Gastroesophageal sphincter (tissue), 3 donors: ENCODE measurements at regions not wholly inside any gene's neighbourhood (a gene's known extent, or its start where the extent isn't known, plus 50 kb on each side); places are given as distances from the start of the nearest gene placed in this dataset.

Source experiments
- EP300 ChIP-seq: sonication (generic); formaldehyde crosslinking; IDR thresholded peaks from one replicate; pipeline ENCODE4 v1.6.1; 2017; ENCODE audit warnings: antibody characterized with exemption, mild to moderate bottlenecking
- POLR2AphosphoS5 ChIP-seq: sonication (generic); formaldehyde crosslinking; IDR thresholded peaks from one replicate; pipeline ENCODE4 v1.6.1; 2017; ENCODE audit warnings: antibody characterized with exemption
- TF ChIP-seq, protein P1 (sequence below), 4 experiments: fragments of 200-600 bp in 2 of 4; fragments of 450-650 bp in 2 of 4; sonication (generic) in 1 of 4; IDR thresholded peaks; one replicate each; pipeline ENCODE4 v1.5.1; 2017 to 2019; ENCODE audit warnings: antibody characterized with exemption in 4 of 4, mild to moderate bottlenecking in 2 of 4, moderate library complexity in 2 of 4

DNA sequence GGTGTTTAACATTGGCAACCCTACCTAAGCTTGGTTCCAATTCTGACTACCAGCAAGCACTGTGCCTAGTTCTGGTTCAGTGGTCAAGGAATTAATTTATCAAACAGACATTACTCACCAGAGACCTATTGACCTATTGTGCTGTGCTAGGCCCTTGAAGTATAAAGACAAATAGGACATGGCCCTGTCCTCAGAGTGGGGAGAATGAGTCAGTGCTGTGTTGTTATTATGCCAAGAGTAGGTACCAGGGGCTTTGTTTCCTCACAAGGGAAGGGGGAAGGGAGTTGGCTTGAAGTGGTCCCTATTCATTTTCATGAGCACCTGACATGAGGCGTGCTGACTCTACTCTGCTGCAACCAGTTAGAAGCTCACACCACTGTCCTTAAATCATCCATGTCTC is 62.6 kb upstream of the PLPP4 start:
- TF ChIP-seq, protein P1, sequence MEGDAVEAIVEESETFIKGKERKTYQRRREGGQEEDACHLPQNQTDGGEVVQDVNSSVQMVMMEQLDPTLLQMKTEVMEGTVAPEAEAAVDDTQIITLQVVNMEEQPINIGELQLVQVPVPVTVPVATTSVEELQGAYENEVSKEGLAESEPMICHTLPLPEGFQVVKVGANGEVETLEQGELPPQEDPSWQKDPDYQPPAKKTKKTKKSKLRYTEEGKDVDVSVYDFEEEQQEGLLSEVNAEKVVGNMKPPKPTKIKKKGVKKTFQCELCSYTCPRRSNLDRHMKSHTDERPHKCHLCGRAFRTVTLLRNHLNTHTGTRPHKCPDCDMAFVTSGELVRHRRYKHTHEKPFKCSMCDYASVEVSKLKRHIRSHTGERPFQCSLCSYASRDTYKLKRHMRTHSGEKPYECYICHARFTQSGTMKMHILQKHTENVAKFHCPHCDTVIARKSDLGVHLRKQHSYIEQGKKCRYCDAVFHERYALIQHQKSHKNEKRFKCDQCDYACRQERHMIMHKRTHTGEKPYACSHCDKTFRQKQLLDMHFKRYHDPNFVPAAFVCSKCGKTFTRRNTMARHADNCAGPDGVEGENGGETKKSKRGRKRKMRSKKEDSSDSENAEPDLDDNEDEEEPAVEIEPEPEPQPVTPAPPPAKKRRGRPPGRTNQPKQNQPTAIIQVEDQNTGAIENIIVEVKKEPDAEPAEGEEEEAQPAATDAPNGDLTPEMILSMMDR (IDR thresholded peaks at IDR 0.05), result no peak
- no peak for TF ChIP-seq EP300
- TF ChIP-seq POLR2AphosphoS5, result no peak
